Neural progenitor cell (in vitro differentiated cells): ENCODE measurements at regions not wholly inside any gene's neighbourhood (a gene's known extent, or its start where the extent isn't known, plus 50 kb on each side); places are given as distances from the start of the nearest gene placed in this dataset.

ENCODE experiments used
- DNase-seq: peaks from one replicate; pipeline ENCODE4 v3.0.0-alpha.2; 2016; ENCODE audit warnings: low spot score
- H2AFZ ChIP-seq: fragments of 200-600 bp; sonication (generic); replicated peaks from 2 replicates; pipeline ENCODE4 v1.6.1; 2016; ENCODE audit warnings: antibody characterized with exemption
- H3F3A ChIP-seq: fragments of 200-600 bp; sonication (generic); 2 replicates; pipeline ENCODE4 v1.6.1; 2016; ENCODE audit warnings: antibody characterized with exemption, low read depth
- H3K27ac ChIP-seq: fragments of 200-600 bp; sonication (generic); 2 replicates; pipeline ENCODE4 v1.5.1; 2016; ENCODE audit warnings: mild to moderate bottlenecking
- H3K27me3 ChIP-seq: fragments of 200-600 bp; sonication (generic); 2 replicates; pipeline ENCODE4 v1.6.1; 2016; ENCODE audit warnings: mild to moderate bottlenecking, moderate library complexity
- H3K36me3 ChIP-seq: fragments of 200-600 bp; sonication (generic); 2 replicates; pipeline ENCODE4 v1.5.1; 2016
- H3K4me1 ChIP-seq: fragments of 200-600 bp; sonication (generic); 2 replicates; pipeline ENCODE4 v1.6.1; 2016; ENCODE audit warnings: mixed run types
- H3K4me2 ChIP-seq: fragments of 200-600 bp; sonication (generic); 2 replicates; pipeline ENCODE4 v1.6.1; 2016
- H3K4me3 ChIP-seq: fragments of 200-600 bp; sonication (generic); 2 replicates; pipeline ENCODE4 v1.5.1; 2016
- H3K79me2 ChIP-seq: fragments of 200-600 bp; sonication (generic); 2 replicates; pipeline ENCODE4 v1.6.1; 2016; ENCODE audit warnings: low read depth
- H3K9ac ChIP-seq: fragments of 200-600 bp; sonication (generic); 2 replicates; pipeline ENCODE4 v1.6.1; 2016
- H3K9me3 ChIP-seq: fragments of 200-600 bp; sonication (generic); 2 replicates; pipeline ENCODE4 v1.5.1; 2016; ENCODE audit warnings: low read depth
- H4K20me1 ChIP-seq: fragments of 200-600 bp; sonication (generic); 2 replicates; pipeline ENCODE4 v1.6.1; 2016; ENCODE audit warnings: low read depth
- H3K27ac Mint-ChIP-seq: 3 replicates; pipeline ENCODE4 v1.8.0; 2021; ENCODE audit warnings: mixed read lengths
- H3K27me3 Mint-ChIP-seq: 2 replicates; pipeline ENCODE4 v1.8.0; 2022; ENCODE audit warnings: low read depth, mild to moderate bottlenecking, inconsistent platforms, moderate library complexity, mixed read lengths; ENCODE audit not compliant: insufficient read depth
- H3K36me3 Mint-ChIP-seq: 3 replicates; pipeline ENCODE4 v1.8.0; 2021; ENCODE audit warnings: mixed read lengths
- H3K4me1 Mint-ChIP-seq: 3 replicates; pipeline ENCODE4 v1.8.0; 2021; ENCODE audit warnings: mixed read lengths
- H3K4me3 Mint-ChIP-seq: 3 replicates; pipeline ENCODE4 v1.8.0; 2021; ENCODE audit warnings: mild to moderate bottlenecking, moderate library complexity, mixed read lengths
- H3K9me3 Mint-ChIP-seq: 3 replicates; pipeline ENCODE4 v1.8.0; 2020; ENCODE audit warnings: mixed read lengths
- EZH2 ChIP-seq: fragments of 200-600 bp; sonication (generic); IDR thresholded peaks from 2 replicates; pipeline ENCODE4 v1.6.1; 2017; ENCODE audit warnings: antibody characterized with exemption, mild to moderate bottlenecking, moderate library complexity
- EZH2phosphoT487 ChIP-seq: fragments of 200-600 bp; sonication (generic); IDR thresholded peaks from 2 replicates; pipeline ENCODE4 v1.6.1; 2017; ENCODE audit warnings: antibody characterized with exemption
- TF ChIP-seq, protein P1 (sequence below): fragments of 200-600 bp; sonication (generic); IDR thresholded peaks from 2 replicates; pipeline ENCODE4 v1.5.1; 2017; ENCODE audit warnings: antibody characterized with exemption, mild to moderate bottlenecking

DNA sequence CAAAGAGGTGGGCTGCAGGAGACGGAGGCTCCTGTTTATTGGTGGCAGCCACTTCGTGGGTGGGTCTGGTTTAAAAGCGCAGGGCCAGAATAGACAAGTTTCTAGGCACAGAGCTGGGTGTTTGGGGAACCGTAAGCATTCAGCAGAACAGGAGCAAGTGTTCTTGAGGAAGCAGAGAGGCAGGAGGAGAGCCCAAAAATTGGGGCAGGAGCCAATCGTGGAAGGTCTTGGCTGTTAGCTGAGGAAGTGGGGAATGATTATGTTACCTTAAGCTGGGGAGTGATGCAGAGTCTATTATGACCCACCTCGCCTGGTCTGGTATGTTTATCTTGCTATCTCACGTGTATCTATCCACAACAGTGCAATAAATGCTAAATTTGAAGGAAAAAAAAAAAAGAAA is 64.3 kb upstream of the ATL2 start:
- Histone ChIP-seq H2AFZ (no peak overlapping the region), H3K4me2 (no peak overlapping the region), H3K27ac (no peak overlapping the region), H3K27me3 (peaks cover 7% of the 10 kb centered on the region), H3K9me3 (no peaks in the 10 kb centered on the region), H3K4me3 (no peak overlapping the region), H4K20me1 (no peaks in the 10 kb centered on the region), H3K9ac (no peak overlapping the region), H3K79me2 (no peaks in the 10 kb centered on the region), H3K4me1 (peaks cover 29% of the 10 kb centered on the region), H3F3A (peaks cover 26% of the 10 kb centered on the region), H3K36me3 (no peaks in the 10 kb centered on the region)
- H3K36me3 Mint-ChIP-seq = no peaks in the 10 kb centered on the region
- TF ChIP-seq EZH2phosphoT487 (no peak), EZH2 (no peak)
- TF ChIP-seq, protein P1, sequence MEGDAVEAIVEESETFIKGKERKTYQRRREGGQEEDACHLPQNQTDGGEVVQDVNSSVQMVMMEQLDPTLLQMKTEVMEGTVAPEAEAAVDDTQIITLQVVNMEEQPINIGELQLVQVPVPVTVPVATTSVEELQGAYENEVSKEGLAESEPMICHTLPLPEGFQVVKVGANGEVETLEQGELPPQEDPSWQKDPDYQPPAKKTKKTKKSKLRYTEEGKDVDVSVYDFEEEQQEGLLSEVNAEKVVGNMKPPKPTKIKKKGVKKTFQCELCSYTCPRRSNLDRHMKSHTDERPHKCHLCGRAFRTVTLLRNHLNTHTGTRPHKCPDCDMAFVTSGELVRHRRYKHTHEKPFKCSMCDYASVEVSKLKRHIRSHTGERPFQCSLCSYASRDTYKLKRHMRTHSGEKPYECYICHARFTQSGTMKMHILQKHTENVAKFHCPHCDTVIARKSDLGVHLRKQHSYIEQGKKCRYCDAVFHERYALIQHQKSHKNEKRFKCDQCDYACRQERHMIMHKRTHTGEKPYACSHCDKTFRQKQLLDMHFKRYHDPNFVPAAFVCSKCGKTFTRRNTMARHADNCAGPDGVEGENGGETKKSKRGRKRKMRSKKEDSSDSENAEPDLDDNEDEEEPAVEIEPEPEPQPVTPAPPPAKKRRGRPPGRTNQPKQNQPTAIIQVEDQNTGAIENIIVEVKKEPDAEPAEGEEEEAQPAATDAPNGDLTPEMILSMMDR = no peak
- DNase-seq = no peak
- peaks cover 4% of the 10 kb centered on the region for H3K27me3 Mint-ChIP-seq
- H3K9me3 Mint-ChIP-seq = no peaks in the 10 kb centered on the region
- peak overlapping the region; percentile 7 for H3K27ac Mint-ChIP-seq
- peaks cover 26% of the 10 kb centered on the region for H3K4me1 Mint-ChIP-seq
- no peak overlapping the region for H3K4me3 Mint-ChIP-seq

DNA sequence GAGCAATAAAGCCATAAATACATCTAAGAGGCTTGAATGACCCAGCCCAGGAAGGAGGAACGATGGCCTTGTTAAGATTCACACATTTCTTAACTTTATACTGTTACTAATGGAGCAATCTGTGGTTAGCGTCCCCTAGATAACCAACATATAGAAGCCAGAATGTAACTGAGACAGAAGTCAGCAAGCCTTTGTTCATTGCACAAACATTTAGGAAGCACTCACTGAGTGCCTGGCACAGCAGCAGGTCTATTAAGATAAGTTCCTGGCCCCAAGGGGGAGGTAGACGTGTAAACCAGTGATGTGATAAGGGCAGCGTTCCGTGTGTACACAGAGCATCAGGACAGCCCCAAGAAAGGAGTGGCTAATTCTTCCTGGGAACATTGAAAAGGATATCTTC is 63.6 kb upstream of the ATL2 start:
- H3K79me2 ChIP-seq = no peaks in the 10 kb centered on the region
- no peak overlapping the region for H3K27ac ChIP-seq
- Mint-ChIP-seq H3K27me3 (peaks cover 5% of the 10 kb centered on the region), H3K4me1 (peaks cover 26% of the 10 kb centered on the region), H3K36me3 (no peaks in the 10 kb centered on the region), H3K9me3 (no peaks in the 10 kb centered on the region), H3K27ac (no peak overlapping the region), H3K4me3 (no peak overlapping the region)
- no peaks in the 10 kb centered on the region for H4K20me1 ChIP-seq
- H3F3A ChIP-seq = peaks cover 26% of the 10 kb centered on the region
- no peaks in the 10 kb centered on the region for H3K9me3 ChIP-seq
- H3K4me1 ChIP-seq = peaks cover 29% of the 10 kb centered on the region
- H3K4me3 ChIP-seq = no peak overlapping the region
- peaks cover 7% of the 10 kb centered on the region for H3K27me3 ChIP-seq
- TF ChIP-seq, protein P1 = no peak
- no peak for TF ChIP-seq EZH2
- no peak for TF ChIP-seq EZH2phosphoT487
- H3K4me2 ChIP-seq = no peak overlapping the region
- no peak overlapping the region for H2AFZ ChIP-seq
- no peak for DNase-seq
- H3K9ac ChIP-seq = no peak overlapping the region
- H3K36me3 ChIP-seq = no peaks in the 10 kb centered on the region

DNA sequence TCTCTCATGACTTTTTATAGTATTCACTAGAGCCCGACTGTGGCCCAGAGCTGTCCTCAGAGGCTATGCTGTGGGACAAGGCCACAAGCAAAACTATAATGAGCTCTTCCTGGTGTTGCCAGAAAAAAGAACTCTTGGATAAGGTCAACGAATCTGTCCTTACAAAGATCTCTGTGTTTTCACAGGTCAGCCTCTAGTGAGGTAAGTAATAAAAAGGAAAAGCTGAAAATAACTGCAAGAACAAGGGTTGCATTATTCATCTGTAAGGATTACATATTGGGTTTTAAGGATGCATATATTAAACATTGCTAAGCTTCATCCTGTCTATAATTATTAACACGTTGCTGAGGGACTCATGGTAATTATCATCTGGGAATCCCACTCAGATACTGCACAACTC is 62.8 kb upstream of the ATL2 start:
- peaks cover 26% of the 10 kb centered on the region for H3K4me1 Mint-ChIP-seq
- Histone ChIP-seq H3K27me3 (peaks cover 7% of the 10 kb centered on the region), H3K79me2 (no peaks in the 10 kb centered on the region), H3K27ac (no peak overlapping the region), H2AFZ (no peak overlapping the region), H3K9me3 (no peaks in the 10 kb centered on the region), H3K4me1 (peaks cover 29% of the 10 kb centered on the region), H3F3A (peaks cover 26% of the 10 kb centered on the region), H3K4me2 (no peak overlapping the region), H4K20me1 (no peaks in the 10 kb centered on the region), H3K36me3 (no peaks in the 10 kb centered on the region), H3K9ac (no peak overlapping the region), H3K4me3 (no peak overlapping the region)
- H3K36me3 Mint-ChIP-seq = no peaks in the 10 kb centered on the region
- H3K27ac Mint-ChIP-seq = no peak overlapping the region
- TF ChIP-seq EZH2phosphoT487 = no peak
- TF ChIP-seq EZH2 = no peak
- TF ChIP-seq, protein P1 = no peak
- no peaks in the 10 kb centered on the region for H3K9me3 Mint-ChIP-seq
- DNase-seq = no peak
- no peak overlapping the region for H3K4me3 Mint-ChIP-seq
- H3K27me3 Mint-ChIP-seq = peaks cover 8% of the 10 kb centered on the region
